GM12878 (cell line): ENCODE measurements at regions not wholly inside any gene's neighbourhood (a gene's known extent, or its start where the extent isn't known, plus 50 kb on each side); places are given as distances from the start of the nearest gene placed in this dataset.

Source experiments
- EZH2 ChIP-seq: IDR thresholded peaks from 2 replicates; pipeline ENCODE4 v1.6.1; 2012; ENCODE audit warnings: low read depth, mild to moderate bottlenecking, control low read depth, inconsistent platforms, low read length, borderline replicate concordance; ENCODE audit not compliant: control insufficient read depth
- NFYB ChIP-seq: IDR thresholded peaks from 2 replicates; pipeline ENCODE4 v1.6.1; 2011; ENCODE audit warnings: low read depth, mild to moderate bottlenecking, low read length, improper control_type of control experiment, moderate library complexity; ENCODE audit not compliant: insufficient read depth
- POU2F2 ChIP-seq: IDR thresholded peaks from 3 replicates; pipeline ENCODE4 v1.6.1; 2011; ENCODE audit warnings: low read depth, mild to moderate bottlenecking, low read length, borderline replicate concordance
- SMARCA5 ChIP-seq: fragments of 450-650 bp; IDR thresholded peaks from 2 replicates; pipeline ENCODE4 v1.6.1; 2017; ENCODE audit warnings: mild to moderate bottlenecking
- TF ChIP-seq, protein P1 (sequence below): fragments of 450-650 bp; IDR thresholded peaks from 2 replicates; pipeline ENCODE4 v1.6.1; 2017; ENCODE audit warnings: mild to moderate bottlenecking, moderate library complexity
- TF ChIP-seq, protein P2 (sequence below): fragments of 450-650 bp; formaldehyde crosslinking; IDR thresholded peaks from 2 replicates; pipeline ENCODE4 v1.4.0; 2020; ENCODE audit warnings: mild to moderate bottlenecking, moderate library complexity
- TF ChIP-seq, protein P3 (sequence below): fragments of 450-650 bp; IDR thresholded peaks from 2 replicates; pipeline ENCODE4 v1.6.1; 2014; ENCODE audit warnings: mild to moderate bottlenecking
- TF ChIP-seq, protein P4 (sequence below): fragments of 450-650 bp; IDR thresholded peaks from 2 replicates; pipeline ENCODE4 v1.6.1; 2017; ENCODE audit warnings: antibody characterized with exemption, mild to moderate bottlenecking, moderate library complexity

- TF ChIP-seq EZH2 (no peak), SMARCA5 (no peak), NFYB (no peak), POU2F2 (no peak)
- TF ChIP-seq, protein P1, sequence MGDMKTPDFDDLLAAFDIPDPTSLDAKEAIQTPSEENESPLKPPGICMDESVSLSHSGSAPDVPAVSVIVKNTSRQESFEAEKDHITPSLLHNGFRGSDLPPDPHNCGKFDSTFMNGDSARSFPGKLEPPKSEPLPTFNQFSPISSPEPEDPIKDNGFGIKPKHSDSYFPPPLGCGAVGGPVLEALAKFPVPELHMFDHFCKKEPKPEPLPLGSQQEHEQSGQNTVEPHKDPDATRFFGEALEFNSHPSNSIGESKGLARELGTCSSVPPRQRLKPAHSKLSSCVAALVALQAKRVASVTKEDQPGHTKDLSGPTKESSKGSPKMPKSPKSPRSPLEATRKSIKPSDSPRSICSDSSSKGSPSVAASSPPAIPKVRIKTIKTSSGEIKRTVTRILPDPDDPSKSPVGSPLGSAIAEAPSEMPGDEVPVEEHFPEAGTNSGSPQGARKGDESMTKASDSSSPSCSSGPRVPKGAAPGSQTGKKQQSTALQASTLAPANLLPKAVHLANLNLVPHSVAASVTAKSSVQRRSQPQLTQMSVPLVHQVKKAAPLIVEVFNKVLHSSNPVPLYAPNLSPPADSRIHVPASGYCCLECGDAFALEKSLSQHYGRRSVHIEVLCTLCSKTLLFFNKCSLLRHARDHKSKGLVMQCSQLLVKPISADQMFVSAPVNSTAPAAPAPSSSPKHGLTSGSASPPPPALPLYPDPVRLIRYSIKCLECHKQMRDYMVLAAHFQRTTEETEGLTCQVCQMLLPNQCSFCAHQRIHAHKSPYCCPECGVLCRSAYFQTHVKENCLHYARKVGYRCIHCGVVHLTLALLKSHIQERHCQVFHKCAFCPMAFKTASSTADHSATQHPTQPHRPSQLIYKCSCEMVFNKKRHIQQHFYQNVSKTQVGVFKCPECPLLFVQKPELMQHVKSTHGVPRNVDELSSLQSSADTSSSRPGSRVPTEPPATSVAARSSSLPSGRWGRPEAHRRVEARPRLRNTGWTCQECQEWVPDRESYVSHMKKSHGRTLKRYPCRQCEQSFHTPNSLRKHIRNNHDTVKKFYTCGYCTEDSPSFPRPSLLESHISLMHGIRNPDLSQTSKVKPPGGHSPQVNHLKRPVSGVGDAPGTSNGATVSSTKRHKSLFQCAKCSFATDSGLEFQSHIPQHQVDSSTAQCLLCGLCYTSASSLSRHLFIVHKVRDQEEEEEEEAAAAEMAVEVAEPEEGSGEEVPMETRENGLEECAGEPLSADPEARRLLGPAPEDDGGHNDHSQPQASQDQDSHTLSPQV: no peak
- TF ChIP-seq, protein P2, sequence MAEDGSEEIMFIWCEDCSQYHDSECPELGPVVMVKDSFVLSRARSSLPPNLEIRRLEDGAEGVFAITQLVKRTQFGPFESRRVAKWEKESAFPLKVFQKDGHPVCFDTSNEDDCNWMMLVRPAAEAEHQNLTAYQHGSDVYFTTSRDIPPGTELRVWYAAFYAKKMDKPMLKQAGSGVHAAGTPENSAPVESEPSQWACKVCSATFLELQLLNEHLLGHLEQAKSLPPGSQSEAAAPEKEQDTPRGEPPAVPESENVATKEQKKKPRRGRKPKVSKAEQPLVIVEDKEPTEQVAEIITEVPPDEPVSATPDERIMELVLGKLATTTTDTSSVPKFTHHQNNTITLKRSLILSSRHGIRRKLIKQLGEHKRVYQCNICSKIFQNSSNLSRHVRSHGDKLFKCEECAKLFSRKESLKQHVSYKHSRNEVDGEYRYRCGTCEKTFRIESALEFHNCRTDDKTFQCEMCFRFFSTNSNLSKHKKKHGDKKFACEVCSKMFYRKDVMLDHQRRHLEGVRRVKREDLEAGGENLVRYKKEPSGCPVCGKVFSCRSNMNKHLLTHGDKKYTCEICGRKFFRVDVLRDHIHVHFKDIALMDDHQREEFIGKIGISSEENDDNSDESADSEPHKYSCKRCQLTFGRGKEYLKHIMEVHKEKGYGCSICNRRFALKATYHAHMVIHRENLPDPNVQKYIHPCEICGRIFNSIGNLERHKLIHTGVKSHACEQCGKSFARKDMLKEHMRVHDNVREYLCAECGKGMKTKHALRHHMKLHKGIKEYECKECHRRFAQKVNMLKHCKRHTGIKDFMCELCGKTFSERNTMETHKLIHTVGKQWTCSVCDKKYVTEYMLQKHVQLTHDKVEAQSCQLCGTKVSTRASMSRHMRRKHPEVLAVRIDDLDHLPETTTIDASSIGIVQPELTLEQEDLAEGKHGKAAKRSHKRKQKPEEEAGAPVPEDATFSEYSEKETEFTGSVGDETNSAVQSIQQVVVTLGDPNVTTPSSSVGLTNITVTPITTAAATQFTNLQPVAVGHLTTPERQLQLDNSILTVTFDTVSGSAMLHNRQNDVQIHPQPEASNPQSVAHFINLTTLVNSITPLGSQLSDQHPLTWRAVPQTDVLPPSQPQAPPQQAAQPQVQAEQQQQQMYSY (CRISPR knock-in tag): no peak
- TF ChIP-seq, protein P3, sequence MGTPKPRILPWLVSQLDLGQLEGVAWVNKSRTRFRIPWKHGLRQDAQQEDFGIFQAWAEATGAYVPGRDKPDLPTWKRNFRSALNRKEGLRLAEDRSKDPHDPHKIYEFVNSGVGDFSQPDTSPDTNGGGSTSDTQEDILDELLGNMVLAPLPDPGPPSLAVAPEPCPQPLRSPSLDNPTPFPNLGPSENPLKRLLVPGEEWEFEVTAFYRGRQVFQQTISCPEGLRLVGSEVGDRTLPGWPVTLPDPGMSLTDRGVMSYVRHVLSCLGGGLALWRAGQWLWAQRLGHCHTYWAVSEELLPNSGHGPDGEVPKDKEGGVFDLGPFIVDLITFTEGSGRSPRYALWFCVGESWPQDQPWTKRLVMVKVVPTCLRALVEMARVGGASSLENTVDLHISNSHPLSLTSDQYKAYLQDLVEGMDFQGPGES: no peak
- TF ChIP-seq, protein P4, sequence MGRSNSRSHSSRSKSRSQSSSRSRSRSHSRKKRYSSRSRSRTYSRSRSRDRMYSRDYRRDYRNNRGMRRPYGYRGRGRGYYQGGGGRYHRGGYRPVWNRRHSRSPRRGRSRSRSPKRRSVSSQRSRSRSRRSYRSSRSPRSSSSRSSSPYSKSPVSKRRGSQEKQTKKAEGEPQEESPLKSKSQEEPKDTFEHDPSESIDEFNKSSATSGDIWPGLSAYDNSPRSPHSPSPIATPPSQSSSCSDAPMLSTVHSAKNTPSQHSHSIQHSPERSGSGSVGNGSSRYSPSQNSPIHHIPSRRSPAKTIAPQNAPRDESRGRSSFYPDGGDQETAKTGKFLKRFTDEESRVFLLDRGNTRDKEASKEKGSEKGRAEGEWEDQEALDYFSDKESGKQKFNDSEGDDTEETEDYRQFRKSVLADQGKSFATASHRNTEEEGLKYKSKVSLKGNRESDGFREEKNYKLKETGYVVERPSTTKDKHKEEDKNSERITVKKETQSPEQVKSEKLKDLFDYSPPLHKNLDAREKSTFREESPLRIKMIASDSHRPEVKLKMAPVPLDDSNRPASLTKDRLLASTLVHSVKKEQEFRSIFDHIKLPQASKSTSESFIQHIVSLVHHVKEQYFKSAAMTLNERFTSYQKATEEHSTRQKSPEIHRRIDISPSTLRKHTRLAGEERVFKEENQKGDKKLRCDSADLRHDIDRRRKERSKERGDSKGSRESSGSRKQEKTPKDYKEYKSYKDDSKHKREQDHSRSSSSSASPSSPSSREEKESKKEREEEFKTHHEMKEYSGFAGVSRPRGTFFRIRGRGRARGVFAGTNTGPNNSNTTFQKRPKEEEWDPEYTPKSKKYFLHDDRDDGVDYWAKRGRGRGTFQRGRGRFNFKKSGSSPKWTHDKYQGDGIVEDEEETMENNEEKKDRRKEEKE: no peak
Observed at GRCh38 chr22:48665311-48665995, 1162.2 kb downstream of the BRD1 start (continued).
